ENCODE measurements at regions not wholly inside any gene's neighbourhood (a gene's known extent, or its start where the extent isn't known, plus 50 kb on each side); places are given as distances from the start of the nearest gene placed in this dataset.

DNA sequence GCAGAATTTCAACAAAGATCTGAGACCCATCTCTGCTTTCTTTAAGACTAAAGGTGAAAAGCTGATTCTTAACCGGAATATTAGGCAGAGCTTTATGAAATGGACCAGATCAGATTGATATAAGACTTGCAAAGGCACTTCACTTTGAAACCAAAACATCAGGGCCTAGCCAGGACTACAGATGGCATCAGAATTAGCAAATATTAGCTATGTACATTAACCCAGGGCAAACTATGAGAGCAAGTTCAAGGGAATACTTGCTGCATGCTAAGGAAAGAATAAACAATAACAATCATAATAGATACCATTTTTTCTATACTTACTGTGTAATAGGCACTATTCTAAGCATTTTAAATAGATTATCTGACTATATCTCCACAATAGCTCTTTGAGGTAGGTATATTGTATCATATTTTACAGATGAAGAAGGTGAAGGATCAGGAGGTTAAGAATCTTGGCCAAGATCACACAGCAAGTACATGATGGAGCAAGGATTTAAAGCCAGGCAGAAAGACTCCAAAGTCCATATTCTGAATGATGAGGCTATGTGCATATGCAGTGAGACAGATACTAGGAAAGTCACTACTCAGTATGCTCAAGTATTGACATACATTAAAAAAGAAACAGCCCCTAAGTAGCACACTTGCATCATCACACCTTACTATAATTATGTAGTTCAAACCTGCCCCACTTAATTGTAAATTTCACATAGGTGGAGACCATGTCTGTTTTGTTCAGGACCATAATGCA is 209.3 kb upstream of the PKN2 start:
- TF ChIP-seq, protein P1, sequence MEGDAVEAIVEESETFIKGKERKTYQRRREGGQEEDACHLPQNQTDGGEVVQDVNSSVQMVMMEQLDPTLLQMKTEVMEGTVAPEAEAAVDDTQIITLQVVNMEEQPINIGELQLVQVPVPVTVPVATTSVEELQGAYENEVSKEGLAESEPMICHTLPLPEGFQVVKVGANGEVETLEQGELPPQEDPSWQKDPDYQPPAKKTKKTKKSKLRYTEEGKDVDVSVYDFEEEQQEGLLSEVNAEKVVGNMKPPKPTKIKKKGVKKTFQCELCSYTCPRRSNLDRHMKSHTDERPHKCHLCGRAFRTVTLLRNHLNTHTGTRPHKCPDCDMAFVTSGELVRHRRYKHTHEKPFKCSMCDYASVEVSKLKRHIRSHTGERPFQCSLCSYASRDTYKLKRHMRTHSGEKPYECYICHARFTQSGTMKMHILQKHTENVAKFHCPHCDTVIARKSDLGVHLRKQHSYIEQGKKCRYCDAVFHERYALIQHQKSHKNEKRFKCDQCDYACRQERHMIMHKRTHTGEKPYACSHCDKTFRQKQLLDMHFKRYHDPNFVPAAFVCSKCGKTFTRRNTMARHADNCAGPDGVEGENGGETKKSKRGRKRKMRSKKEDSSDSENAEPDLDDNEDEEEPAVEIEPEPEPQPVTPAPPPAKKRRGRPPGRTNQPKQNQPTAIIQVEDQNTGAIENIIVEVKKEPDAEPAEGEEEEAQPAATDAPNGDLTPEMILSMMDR (IDR thresholded peaks at IDR 0.05 in 4 of 5, conservative IDR thresholded peaks at IDR 0.05 in 1 of 5) = no peak
- no peak for TF ChIP-seq POLR2A (IDR thresholded peaks at IDR 0.05)

All from gastrocnemius medialis (tissue), 4 donors.